GM19240 (cell line): ENCODE measurements at regions not wholly inside any gene's neighbourhood (a gene's known extent, or its start where the extent isn't known, plus 50 kb on each side); places are given as distances from the start of the nearest gene placed in this dataset.

Source experiments
- DNase-seq: peaks from one replicate; pipeline ENCODE4 v3.0.0; 2011; ENCODE audit warnings: low spot score; ENCODE audit not compliant: insufficient read length

GRCh38 chr1:58890609-58891008, 106.8 kb upstream of the JUN start:
- no peak for DNase-seq

- DNase-seq = no peak
Observed at GRCh38 chr1:58891347-58891746, 107.5 kb upstream of the JUN start.

DNA sequence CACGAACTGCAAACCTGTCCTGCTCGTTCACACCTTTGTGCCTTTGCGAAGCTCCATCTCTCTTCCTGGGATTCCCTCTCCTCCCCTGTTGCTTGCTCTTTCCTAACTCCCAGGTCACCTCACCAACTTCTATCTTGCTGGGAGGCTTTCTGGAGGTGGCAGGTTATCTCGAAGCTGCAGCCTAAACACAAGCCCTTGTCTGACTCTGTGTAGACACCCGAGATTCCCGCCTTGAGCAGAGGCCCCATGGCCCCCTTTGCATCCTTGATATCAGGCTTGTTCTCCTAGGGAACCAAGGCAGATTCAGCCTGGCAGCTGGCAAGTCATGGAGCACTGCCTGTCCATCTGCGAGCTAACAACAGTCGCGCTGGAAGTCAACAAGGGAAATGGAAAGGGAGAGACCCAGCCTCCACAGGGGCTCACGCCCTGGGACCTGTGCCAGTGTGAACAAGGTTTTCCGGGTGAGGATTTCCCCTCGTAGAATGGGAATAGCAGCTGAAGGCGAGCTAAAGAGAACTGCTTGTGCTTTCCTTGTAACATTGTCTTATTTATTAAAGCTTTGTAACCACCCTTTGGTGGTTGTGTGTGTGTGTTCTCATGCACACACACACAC, 109.5 kb upstream of the JUN start:
- no peak for DNase-seq

DNA sequence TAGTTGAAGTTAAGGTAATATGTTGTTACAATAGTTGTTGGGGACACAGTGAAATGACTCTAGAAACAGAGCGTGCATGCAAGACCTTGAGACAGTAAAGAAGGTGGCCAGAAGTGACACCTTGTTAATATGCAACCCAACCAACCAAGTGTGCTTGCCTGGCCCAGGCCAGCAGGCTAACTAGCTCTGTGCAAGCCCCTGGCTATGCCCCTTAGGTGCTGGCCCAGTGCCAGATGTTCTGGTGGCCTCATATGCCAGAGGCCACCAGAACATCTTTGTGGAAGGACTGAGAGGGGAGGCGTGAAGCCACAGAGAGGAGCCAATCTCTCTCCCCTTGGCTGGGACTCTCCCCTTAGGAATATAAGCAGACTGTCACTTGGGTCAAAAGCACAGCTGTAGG, 111.2 kb upstream of the JUN start:
- DNase-seq = no peak

DNA sequence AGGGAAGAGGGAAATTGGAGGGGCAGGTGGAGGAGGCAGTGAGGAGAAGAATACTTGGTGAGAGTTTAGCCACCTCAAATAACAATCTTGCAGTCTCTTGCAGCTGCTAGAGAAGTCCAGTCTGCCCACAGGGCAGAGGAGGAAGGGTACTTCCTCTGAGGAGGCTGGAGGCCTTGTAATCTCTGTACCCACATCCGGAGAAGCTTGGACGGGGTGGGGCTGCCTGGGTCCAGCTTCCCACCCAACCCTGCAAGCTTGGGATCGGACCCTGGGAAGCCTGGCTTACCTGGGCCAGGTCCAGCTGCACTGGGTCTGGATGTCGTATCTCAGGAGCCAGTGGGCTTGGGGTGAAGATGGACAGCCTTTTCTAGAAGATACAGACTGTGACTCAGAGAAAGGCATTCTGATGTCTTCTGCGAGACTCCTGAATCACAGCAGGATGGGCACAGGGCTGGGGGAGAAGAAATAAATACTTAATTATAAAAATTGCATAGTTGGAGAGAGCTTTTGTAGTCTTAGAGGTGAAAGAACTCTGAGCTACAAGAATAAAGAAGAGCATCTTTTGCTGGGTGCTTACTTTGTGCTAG, 111.8 kb upstream of the JUN start:
- no peak for DNase-seq

DNA sequence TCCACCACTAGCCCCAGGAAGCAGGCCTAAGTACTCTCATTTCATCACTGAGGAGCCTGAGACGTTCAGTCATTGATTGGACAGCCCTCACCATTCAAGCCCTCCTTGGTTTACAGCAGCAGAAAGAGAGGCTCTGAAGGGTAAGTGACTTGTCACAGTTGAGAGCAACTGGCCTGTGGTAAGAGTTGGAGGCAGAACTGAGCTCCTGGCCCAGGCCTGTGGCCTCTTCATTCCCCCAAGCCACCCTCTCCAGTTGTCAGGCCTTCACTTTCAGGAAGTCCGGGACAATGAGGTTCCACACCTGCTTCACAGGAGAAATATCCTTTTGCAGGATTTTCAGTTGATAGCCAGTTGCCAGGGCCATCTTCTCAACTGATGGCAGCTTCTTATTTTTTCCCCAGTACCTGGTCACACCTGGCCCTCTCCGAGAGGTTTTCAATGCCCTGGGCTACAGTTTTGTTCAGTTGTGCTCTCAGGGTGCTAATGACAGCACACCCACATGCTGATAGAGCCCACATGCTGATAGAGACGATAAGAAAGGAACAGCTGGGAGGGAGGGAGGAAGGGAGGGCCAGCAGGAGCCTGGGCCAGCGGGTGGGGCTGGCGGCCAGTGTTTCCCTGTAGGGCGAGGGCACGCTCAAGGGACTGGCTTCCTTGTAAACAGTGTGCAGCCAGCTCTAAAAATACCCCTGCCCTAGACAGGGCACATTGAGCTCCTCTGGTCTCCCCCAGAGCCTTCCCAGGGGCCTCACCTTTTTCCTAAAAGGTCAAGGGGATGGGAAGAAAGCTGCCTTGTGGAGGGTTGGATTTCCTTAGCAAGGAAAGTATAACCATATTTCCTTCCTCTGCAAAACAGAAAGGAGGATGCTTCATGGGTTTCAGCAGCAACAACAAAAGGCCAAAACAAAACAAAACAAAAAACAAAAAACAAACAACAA, 112.7 kb upstream of the JUN start:
- no peak for DNase-seq

GRCh38 chr1:58898739-58899586, 115.1 kb upstream of the JUN start:
- DNase-seq = no peak

DNA sequence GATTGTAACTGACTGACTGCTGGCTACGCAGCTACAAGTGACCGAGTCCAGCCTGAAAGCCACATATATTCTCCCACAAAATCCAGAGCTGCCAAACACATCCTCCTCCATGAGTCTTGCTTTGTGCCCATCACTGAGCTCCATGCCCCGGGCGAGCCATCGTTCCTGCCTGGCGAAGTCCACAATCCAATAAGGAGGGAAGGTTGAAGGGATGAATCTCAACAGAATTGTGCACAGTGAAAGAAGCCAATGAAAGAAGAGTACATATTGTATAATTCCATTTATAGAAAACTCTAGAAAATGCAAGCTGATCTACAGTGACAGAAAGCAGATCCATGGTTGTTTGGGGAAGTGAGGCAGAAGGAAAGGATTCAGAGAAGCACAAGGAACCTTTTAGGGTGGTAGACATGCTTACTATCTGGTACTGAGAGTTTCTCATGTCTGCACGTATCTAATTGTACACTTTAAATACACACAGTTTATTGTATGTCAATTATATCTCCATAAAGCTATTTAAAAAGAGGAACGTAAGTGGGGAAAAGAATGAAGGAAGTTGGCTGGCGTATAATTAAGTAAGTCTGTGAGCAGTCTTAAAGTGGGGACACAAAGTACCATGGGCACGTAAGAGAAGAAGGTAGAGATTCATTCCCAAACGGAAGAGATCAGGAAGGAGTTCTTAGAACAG, 115.9 kb upstream of the JUN start:
- no peak for DNase-seq

DNA sequence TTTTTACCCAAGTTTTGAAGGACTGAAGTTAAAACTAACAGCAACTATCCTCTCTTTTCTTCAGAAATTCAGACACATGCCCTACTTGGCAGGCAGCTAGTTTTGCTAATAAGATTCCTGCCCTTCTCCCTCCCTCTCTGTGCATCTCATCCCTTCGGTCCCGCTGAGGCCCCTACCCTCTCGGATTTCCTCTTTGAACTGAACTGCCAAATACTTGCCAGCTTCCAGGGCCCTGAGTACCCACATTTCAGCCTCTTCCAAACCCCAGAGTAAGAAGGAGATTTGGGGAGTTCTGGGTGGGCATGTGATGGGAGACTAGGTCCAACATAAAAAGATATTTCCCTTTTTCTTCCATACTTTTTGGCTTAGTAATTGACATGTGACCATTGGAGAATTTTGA, 116.5 kb upstream of the JUN start:
- DNase-seq = no peak

- no peak for DNase-seq
Observed at GRCh38 chr1:58901008-58901407, 117.2 kb upstream of the JUN start.

GRCh38 chr1:58902830-58903513, 119.1 kb upstream of the JUN start:
- DNase-seq = no peak

- DNase-seq = peak; percentile 57
Observed at GRCh38 chr1:58903514-58904298, 119.9 kb upstream of the JUN start.

DNA sequence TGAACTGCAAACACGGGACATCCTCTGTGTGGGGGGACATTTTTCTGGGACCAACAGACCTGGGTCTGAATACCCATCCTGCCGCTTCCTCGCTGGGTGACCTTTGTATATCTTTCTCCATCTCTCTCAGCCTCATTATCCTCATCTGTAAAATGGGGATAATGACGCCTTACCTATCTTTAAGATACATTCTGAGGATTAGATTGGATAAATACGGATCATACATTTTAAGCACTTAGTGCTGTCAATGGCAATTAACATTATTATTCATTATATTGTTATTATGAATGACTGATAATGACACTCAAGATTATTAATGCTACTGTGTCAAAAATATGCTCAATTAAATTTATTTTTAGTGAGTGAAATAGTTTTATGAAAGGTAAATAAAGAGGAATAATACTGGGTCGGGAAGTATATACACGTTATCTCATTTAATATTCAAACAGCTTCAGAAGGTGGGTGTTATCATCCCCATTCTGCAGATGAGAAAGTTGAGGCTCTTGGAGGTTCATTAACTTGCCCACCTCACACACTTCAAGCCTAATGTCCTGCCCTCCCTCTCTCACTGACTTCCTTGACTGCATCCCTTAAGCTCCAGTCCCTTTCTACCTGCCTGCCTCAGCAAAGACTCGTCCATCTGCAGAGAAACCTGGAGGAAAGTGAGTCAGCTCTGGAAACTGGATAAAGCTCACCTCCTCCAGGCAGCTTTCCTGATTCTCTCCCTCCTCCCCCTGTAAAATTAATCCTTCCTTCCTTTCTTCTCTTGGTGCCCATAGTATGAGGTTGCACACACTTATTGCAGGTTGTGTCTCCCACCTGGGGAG, 120.7 kb upstream of the JUN start:
- no peak for DNase-seq

GRCh38 chr1:58905126-58905490, 121.3 kb upstream of the JUN start:
- DNase-seq = no peak

- no peak for DNase-seq
Observed at GRCh38 chr1:58905628-58906221, 121.9 kb upstream of the JUN start.

DNA sequence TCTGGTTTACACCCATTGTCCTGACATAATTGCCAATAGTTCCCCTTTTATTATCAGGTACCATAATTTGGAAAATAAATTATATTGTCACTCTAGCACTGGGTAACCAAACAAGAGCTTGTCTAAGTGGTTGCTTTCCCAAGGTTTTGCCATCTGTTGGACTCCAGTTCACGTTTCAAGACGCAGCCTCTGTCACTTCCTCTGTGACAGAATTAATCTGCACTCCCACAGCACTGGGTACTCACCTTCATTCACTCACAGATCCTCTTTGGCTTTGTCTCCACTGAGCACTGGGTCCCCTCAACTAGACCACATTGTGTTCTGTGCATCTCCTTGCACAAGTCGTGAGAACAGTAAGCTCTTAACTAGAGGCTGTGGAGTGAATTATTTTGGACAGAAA, 123.6 kb upstream of the JUN start:
- no peak for DNase-seq

DNA sequence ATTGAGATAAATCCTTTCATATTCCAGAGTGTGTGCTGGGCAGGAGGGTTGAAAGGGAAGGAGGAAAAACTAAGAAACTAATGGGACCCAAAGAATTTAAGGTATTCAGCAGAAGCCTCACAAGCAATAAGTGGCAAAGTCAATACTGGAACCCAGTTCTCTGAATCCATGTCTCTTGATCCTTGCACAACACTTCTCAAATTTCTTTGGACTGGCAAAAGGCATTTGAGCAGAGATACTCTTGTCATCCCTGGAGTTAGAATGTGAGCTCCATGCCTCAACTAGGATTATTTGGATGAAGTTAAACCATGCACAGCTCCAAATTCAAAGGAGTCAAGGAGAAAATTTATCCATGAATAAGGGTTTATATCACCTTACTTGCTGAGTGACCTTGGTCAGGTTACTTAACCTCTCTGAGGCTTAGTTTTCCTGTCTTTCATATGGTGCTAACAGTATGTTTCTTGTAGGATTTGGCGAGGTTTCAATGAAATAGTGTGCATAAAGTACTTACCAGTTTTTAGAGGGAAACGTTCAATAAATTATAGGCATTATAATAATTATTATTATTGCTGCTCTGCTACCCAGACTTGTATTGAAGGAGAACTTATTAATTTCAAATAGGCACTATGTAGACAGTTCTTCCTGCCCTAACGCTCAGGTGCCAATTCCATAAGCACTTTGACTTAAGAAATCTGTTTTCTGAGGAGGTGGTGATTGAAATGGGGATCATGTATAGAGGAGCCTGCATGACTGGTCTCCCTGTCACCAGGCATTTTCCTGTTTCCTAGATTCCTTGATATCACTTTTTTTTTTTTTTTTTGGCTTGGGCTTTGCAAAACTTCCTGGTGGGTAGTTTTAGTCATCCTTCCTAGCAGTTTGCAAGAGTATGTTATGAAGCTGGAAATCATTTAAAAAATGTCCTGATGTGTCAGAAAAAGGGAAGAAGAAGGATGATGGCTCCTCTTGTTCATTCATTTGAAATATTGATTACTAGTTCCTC, 125.0 kb upstream of the JUN start:
- DNase-seq = no peak
